HCT116 (cell line): ENCODE measurements at regions not wholly inside any gene's neighbourhood (a gene's known extent, or its start where the extent isn't known, plus 50 kb on each side); places are given as distances from the start of the nearest gene placed in this dataset.

Source experiments
- ATAC-seq: fragments of 200-7000 bp; cut with Tn5 transposase; 2 replicates; pipeline ENCODE4 v1.9.1; 2020; ENCODE audit warnings: mild to moderate bottlenecking, moderate library complexity
- BruUV-seq: library from RNA; stranded (reverse); fragments of 400-500 nt; replicated peaks from 2 replicates; lab custom pipeline; 2021; lab: Mats Ljungman, UMichigan
- CTCF ChIA-PET: fragments of 300-600 bp; sonication (Branson Sonifier 250); formaldehyde crosslinking; loops from one replicate; lab custom pipeline; 2021; ENCODE audit warnings: antibody characterized with exemption; lab: Charles Lee
- POLR2A ChIA-PET: fragments of 300-600, 350-600 bp; sonication (Branson Sonifier 250); formaldehyde crosslinking; loops from one replicate; lab custom pipeline; 2021; ENCODE audit warnings: antibody characterized with exemption; lab: Charles Lee
- RAD21 ChIA-PET, 2 experiments: fragments of 300-600 bp; sonication (Branson Sonifier 250); formaldehyde crosslinking; loops; one replicate each; lab custom pipeline; 2023; ENCODE audit warnings: low total read pairs in 2 of 2; ENCODE audit not compliant: uncharacterized antibody in 2 of 2, unreplicated experiment in 2 of 2, low non-redundant PET in 1 of 2; lab: Charles Lee
- DNase-seq: peaks from one replicate; pipeline ENCODE4 v3.0.0-alpha.2; 2010; ENCODE audit warnings: low read depth, low spot score
- H2AFZ ChIP-seq: fragments of 200-600 bp; shearing (Covaris generic), sonication (generic); 2 replicates; pipeline ENCODE4 v1.6.1; 2017; ENCODE audit warnings: low read depth, mixed run types, mixed read lengths, antibody characterized with exemption, low read length; ENCODE audit not compliant: poor library complexity, severe bottlenecking
- H3K27ac ChIP-seq: 2 replicates; pipeline ENCODE4 v1.5.1; 2012; ENCODE audit warnings: low read depth, low read length
- H3K27me3 ChIP-seq: fragments of 200-600 bp; sonication (generic); 2 replicates; pipeline ENCODE4 v1.6.1; 2016; ENCODE audit warnings: mixed run types, low read length, mixed read lengths; ENCODE audit not compliant: insufficient read depth
- H3K36me3 ChIP-seq, 2 experiments: fragments of 200-500 bp in 1 of 2; fragments of 200-600 bp in 1 of 2; sonication (Bioruptor generic) in 1 of 2; sonication (generic) in 1 of 2; 2 replicates each; pipeline versions ENCODE4 v1.5.1 to v1.6.1; 2014 to 2016; ENCODE audit warnings: low read length in 2 of 2, inconsistent platforms in 1 of 2, mixed read lengths in 1 of 2, mixed run types in 1 of 2; ENCODE audit not compliant: insufficient read depth in 2 of 2, control insufficient read depth in 1 of 2
- H3K4me1 ChIP-seq, 2 experiments: fragments of 200-600 bp in 1 of 2; sonication (generic) in 1 of 2; 2 replicates each; pipeline versions ENCODE4 v1.5.1 to v1.6.1; 2012 to 2017; ENCODE audit warnings: low read length in 2 of 2, inconsistent platforms in 1 of 2, mild to moderate bottlenecking in 1 of 2, mixed read lengths in 1 of 2, mixed run types in 1 of 2, moderate library complexity in 1 of 2; ENCODE audit not compliant: insufficient read depth in 2 of 2, control insufficient read depth in 1 of 2
- H3K4me2 ChIP-seq: fragments of 200-600 bp; sonication (generic); 2 replicates; pipeline ENCODE4 v1.6.1; 2017; ENCODE audit warnings: mixed run types, low read length, mixed read lengths
- H3K4me3 ChIP-seq, 2 experiments: fragments of 200-600 bp in 1 of 2; sonication (generic) in 1 of 2; replicated peaks in 1 of 2; 2 replicates each; pipeline ENCODE4 v1.5.1; 2011 to 2016; ENCODE audit warnings: low read length in 2 of 2, control low read depth in 1 of 2, low read depth in 1 of 2, mild to moderate bottlenecking in 1 of 2, mixed read lengths in 1 of 2, mixed run types in 1 of 2
- H3K79me2 ChIP-seq: fragments of 200-600 bp; sonication (generic); 2 replicates; pipeline ENCODE4 v1.6.1; 2017; ENCODE audit warnings: mild to moderate bottlenecking, mixed run types, low read length, moderate library complexity, mixed read lengths; ENCODE audit not compliant: insufficient read depth
- H3K9ac ChIP-seq: fragments of 200-600 bp; sonication (generic); 2 replicates; pipeline ENCODE4 v1.6.1; 2016; ENCODE audit warnings: low read length, mixed read lengths
- H3K9me2 ChIP-seq: fragments of 200-600 bp; sonication (generic), shearing (Covaris generic); 2 replicates; pipeline ENCODE4 v1.6.1; 2017; ENCODE audit warnings: mixed run types, mild to moderate bottlenecking, moderate library complexity; ENCODE audit not compliant: insufficient read depth
- H3K9me3 ChIP-seq, 2 experiments: fragments of 200-500 bp in 1 of 2; fragments of 200-600 bp in 1 of 2; sonication (Bioruptor generic) in 1 of 2; sonication (generic) in 1 of 2; 2 replicates each; pipeline ENCODE4 v1.6.1; 2014 to 2017; ENCODE audit warnings: low read length in 2 of 2, mixed read lengths in 2 of 2, inconsistent platforms in 1 of 2, low read depth in 1 of 2, mild to moderate bottlenecking in 1 of 2, mixed run types in 1 of 2, moderate library complexity in 1 of 2; ENCODE audit not compliant: control insufficient read depth in 1 of 2, insufficient read depth in 1 of 2
- H4K20me1 ChIP-seq: fragments of 200-600 bp; sonication (generic), shearing (Covaris generic); 2 replicates; pipeline ENCODE4 v1.6.1; 2017; ENCODE audit warnings: mixed run types, mild to moderate bottlenecking, moderate library complexity; ENCODE audit not compliant: insufficient read depth
- EGR1 ChIP-seq: IDR thresholded peaks from 2 replicates; pipeline ENCODE4 v1.6.1; 2012; ENCODE audit warnings: low read depth
- ELF1 ChIP-seq: IDR thresholded peaks from 2 replicates; pipeline ENCODE4 v1.6.1; 2012; ENCODE audit warnings: low read depth, borderline replicate concordance
- EZH2phosphoT487 ChIP-seq: fragments of 200-600 bp; IDR thresholded peaks from 2 replicates; pipeline ENCODE4 v1.6.1; 2018; ENCODE audit warnings: antibody characterized with exemption, borderline replicate concordance
- FOSL1 ChIP-seq: IDR thresholded peaks from 2 replicates; pipeline ENCODE4 v1.6.1; 2012; ENCODE audit warnings: low read depth
- MAX ChIP-seq: IDR thresholded peaks from 2 replicates; pipeline ENCODE4 v1.6.1; 2012
- POLR2AphosphoS5 ChIP-seq: IDR thresholded peaks from 2 replicates; pipeline ENCODE4 v1.6.1; 2011; ENCODE audit warnings: mild to moderate bottlenecking, low read depth, low read length, moderate library complexity
- SIN3A ChIP-seq: IDR thresholded peaks from 2 replicates; pipeline ENCODE4 v1.6.1; 2012; ENCODE audit warnings: low read depth
- SRF ChIP-seq: IDR thresholded peaks from 2 replicates; pipeline ENCODE4 v1.6.1; 2012; ENCODE audit warnings: low read depth
- TCF7L2 ChIP-seq: IDR thresholded peaks from 2 replicates; pipeline ENCODE4 v1.7.0; 2011; ENCODE audit warnings: borderline replicate concordance, inconsistent platforms; ENCODE audit not compliant: insufficient read depth, insufficient read length; ENCODE audit errors: extremely low read depth
- YY1 ChIP-seq: IDR thresholded peaks from 2 replicates; pipeline ENCODE4 v1.6.1; 2011; ENCODE audit warnings: low read length, low read depth, moderate library complexity, mild to moderate bottlenecking; ENCODE audit not compliant: insufficient replicate concordance; ENCODE audit errors: extremely low read depth
- ZFX ChIP-seq: fragments of 450-650 bp; IDR thresholded peaks from 2 replicates; pipeline ENCODE4 v1.6.1; 2017
- ZNF274 ChIP-seq: fragments of 200-500 bp; sonication (Bioruptor generic); IDR thresholded peaks from 2 replicates; pipeline ENCODE4 v1.6.1; 2014; ENCODE audit warnings: mild to moderate bottlenecking, low read depth, low read length, inconsistent platforms
- intact Hi-C: fragments of 100-400 bp; cut with micrococcal nuclease; formaldehyde crosslinking; loops from 2 replicates; pipeline ENCODE4 v1.10.0; 2022
- TF ChIP-seq, protein P1 (sequence below): IDR thresholded peaks from 2 replicates; pipeline ENCODE4 v1.6.1; 2011; ENCODE audit warnings: mild to moderate bottlenecking, low read length, moderate library complexity; ENCODE audit not compliant: insufficient replicate concordance; ENCODE audit errors: extremely low read depth
- TF ChIP-seq, protein P2 (sequence below): IDR thresholded peaks from 2 replicates; pipeline ENCODE4 v1.6.1; 2012; ENCODE audit warnings: low read depth

GRCh38 chr4:23235628-23236390 is 543.1 kb downstream of the GBA3 start:
- CTCF ChIA-PET = no interaction called here
- intact Hi-C loops = no loop called here
- BruUV-seq = no TSS peak
- H3K9ac ChIP-seq = no peak overlapping the region
- H3K27me3 ChIP-seq = no peaks in the 10 kb centered on the region
- no peak overlapping the region for H3K27ac ChIP-seq
- no peaks in the 10 kb centered on the region for H3K4me1 ChIP-seq
- DNase-seq (no peak), ATAC-seq (no peak)
- H2AFZ ChIP-seq = no peak overlapping the region
- no peaks in the 10 kb centered on the region for H3K36me3 ChIP-seq
- H4K20me1 ChIP-seq = no peaks in the 10 kb centered on the region
- no peak overlapping the region for H3K4me2 ChIP-seq
- RAD21 ChIA-PET = no interaction called here
- H3K9me2 ChIP-seq = no peaks in the 10 kb centered on the region
- TF ChIP-seq ZNF274 (no peak), EZH2phosphoT487 (no peak), SIN3A (no peak), POLR2AphosphoS5 (no peak), YY1 (no peak), SRF (no peak), EGR1 (no peak), MAX (no peak), TCF7L2 (no peak), FOSL1 (no peak), ZFX (no peak), ELF1 (no peak)
- TF ChIP-seq, protein P1, sequence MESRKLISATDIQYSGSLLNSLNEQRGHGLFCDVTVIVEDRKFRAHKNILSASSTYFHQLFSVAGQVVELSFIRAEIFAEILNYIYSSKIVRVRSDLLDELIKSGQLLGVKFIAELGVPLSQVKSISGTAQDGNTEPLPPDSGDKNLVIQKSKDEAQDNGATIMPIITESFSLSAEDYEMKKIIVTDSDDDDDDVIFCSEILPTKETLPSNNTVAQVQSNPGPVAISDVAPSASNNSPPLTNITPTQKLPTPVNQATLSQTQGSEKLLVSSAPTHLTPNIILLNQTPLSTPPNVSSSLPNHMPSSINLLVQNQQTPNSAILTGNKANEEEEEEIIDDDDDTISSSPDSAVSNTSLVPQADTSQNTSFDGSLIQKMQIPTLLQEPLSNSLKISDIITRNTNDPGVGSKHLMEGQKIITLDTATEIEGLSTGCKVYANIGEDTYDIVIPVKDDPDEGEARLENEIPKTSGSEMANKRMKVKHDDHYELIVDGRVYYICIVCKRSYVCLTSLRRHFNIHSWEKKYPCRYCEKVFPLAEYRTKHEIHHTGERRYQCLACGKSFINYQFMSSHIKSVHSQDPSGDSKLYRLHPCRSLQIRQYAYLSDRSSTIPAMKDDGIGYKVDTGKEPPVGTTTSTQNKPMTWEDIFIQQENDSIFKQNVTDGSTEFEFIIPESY = no peak
- TF ChIP-seq, protein P2, sequence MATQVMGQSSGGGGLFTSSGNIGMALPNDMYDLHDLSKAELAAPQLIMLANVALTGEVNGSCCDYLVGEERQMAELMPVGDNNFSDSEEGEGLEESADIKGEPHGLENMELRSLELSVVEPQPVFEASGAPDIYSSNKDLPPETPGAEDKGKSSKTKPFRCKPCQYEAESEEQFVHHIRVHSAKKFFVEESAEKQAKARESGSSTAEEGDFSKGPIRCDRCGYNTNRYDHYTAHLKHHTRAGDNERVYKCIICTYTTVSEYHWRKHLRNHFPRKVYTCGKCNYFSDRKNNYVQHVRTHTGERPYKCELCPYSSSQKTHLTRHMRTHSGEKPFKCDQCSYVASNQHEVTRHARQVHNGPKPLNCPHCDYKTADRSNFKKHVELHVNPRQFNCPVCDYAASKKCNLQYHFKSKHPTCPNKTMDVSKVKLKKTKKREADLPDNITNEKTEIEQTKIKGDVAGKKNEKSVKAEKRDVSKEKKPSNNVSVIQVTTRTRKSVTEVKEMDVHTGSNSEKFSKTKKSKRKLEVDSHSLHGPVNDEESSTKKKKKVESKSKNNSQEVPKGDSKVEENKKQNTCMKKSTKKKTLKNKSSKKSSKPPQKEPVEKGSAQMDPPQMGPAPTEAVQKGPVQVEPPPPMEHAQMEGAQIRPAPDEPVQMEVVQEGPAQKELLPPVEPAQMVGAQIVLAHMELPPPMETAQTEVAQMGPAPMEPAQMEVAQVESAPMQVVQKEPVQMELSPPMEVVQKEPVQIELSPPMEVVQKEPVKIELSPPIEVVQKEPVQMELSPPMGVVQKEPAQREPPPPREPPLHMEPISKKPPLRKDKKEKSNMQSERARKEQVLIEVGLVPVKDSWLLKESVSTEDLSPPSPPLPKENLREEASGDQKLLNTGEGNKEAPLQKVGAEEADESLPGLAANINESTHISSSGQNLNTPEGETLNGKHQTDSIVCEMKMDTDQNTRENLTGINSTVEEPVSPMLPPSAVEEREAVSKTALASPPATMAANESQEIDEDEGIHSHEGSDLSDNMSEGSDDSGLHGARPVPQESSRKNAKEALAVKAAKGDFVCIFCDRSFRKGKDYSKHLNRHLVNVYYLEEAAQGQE = no peak
- no peaks in the 10 kb centered on the region for H3K79me2 ChIP-seq
- no peak overlapping the region for H3K4me3 ChIP-seq
- H3K9me3 ChIP-seq = peaks cover 9 to 16% of the 10 kb centered on the region in 2 experiments; a peak in 2 of 4 replicates
- POLR2A ChIA-PET = no interaction called here
